NCI-H82 treated with DMSO at 0.1 percent for 48 hours (cell line): ENCODE measurements at regions not wholly inside any gene's neighbourhood (a gene's known extent, or its start where the extent isn't known, plus 50 kb on each side); places are given as distances from the start of the nearest gene placed in this dataset.
"Not testable (repeated sequence)": the region's sequence is repeated elsewhere in the genome, so short reads cannot be mapped to it uniquely, and the experiment has no call there.

Source experiments
- DNase-seq: peaks from one replicate; lab custom pipeline; 2025; ENCODE audit not compliant: unreplicated experiment; lab: John Stamatoyannopoulos, UW

GRCh38 chr18:78810706-78811105 lies 168.9 kb upstream of the SALL3 start:
- DNase-seq = no peak

- no peak for DNase-seq
These were observed 167.6 kb upstream of the SALL3 start for GRCh38 chr18:78812067-78812466.

- no peak for DNase-seq
These were observed 166.5 kb upstream of the SALL3 start for GRCh38 chr18:78813156-78813555.

GRCh38 chr18:78813936-78814710 lies 165.5 kb upstream of the SALL3 start:
- DNase-seq = no peak

- no peak for DNase-seq
These were observed 164.9 kb upstream of the SALL3 start for GRCh38 chr18:78814766-78815165.

- no peak for DNase-seq
These were observed 163.5 kb upstream of the SALL3 start for GRCh38 chr18:78816114-78816513.

- DNase-seq = no peak
These were observed 162.7 kb upstream of the SALL3 start for GRCh38 chr18:78816916-78817315.

GRCh38 chr18:78818495-78818894 lies 161.1 kb upstream of the SALL3 start:
- no peak for DNase-seq

GRCh38 chr18:78818961-78819360 lies 160.7 kb upstream of the SALL3 start:
- DNase-seq = no peak

GRCh38 chr18:78820161-78820834 lies 159.3 kb upstream of the SALL3 start:
- DNase-seq = no peak

GRCh38 chr18:78821396-78821795 lies 158.2 kb upstream of the SALL3 start:
- DNase-seq = no peak

- DNase-seq = no peak
These were observed 157.3 kb upstream of the SALL3 start for GRCh38 chr18:78822171-78822948.

GRCh38 chr18:78822949-78823285 lies 156.7 kb upstream of the SALL3 start:
- no peak for DNase-seq

GRCh38 chr18:78825168-78825567 lies 154.4 kb upstream of the SALL3 start:
- no peak for DNase-seq

GRCh38 chr18:78826631-78827030 lies 153.0 kb upstream of the SALL3 start:
- no peak for DNase-seq

GRCh38 chr18:78827141-78827540 lies 152.5 kb upstream of the SALL3 start:
- DNase-seq = no peak

GRCh38 chr18:78828131-78828530 lies 151.5 kb upstream of the SALL3 start:
- DNase-seq = no peak

- DNase-seq = not testable (repeated sequence)
These were observed 150.6 kb upstream of the SALL3 start for GRCh38 chr18:78829026-78829425.

GRCh38 chr18:78830161-78830560 lies 149.5 kb upstream of the SALL3 start:
- DNase-seq = no peak

- DNase-seq = no peak
These were observed 148.8 kb upstream of the SALL3 start for GRCh38 chr18:78830826-78831225.

GRCh38 chr18:78831603-78832002 lies 148.0 kb upstream of the SALL3 start:
- DNase-seq = no peak

GRCh38 chr18:78833833-78834232 lies 145.8 kb upstream of the SALL3 start:
- no peak for DNase-seq
